ENCODE measurements at regions not wholly inside any gene's neighbourhood (a gene's known extent, or its start where the extent isn't known, plus 50 kb on each side); places are given as distances from the start of the nearest gene placed in this dataset.
A peak's percentile ranks its signal among the peaks of the same experiment; 100 is the strongest.
"Not testable (repeated sequence)": the region's sequence is repeated elsewhere in the genome, so short reads cannot be mapped to it uniquely, and the experiment has no call there.

DNA sequence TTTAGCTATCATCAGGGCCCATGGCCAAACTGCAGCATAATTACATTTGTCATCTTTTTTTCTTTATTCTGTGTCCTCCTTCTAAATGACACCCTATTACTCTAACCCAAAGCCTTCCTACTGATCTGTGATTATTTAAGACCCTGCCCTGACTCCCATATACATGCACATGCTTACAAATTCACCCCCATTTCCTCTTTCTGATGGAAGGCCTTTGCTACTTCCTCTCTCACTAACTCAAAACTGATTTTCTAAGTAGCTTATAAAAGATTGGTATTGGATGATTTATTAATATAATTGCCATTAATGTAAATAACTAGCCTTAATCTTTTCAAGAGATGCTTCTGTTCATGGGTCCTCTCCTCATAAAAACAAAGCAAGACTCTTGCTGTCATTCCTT is 179.2 kb downstream of the EDEM1 start:
- POLR2A ChIA-PET = no interaction called here
- no peak overlapping the region for H2AFZ ChIP-seq (ENCODE audit: low read length)
- H4K20me1 ChIP-seq (ENCODE audit: insufficient read depth, low read length) = no peaks in the 10 kb centered on the region
- TF ChIP-seq, protein P1, sequence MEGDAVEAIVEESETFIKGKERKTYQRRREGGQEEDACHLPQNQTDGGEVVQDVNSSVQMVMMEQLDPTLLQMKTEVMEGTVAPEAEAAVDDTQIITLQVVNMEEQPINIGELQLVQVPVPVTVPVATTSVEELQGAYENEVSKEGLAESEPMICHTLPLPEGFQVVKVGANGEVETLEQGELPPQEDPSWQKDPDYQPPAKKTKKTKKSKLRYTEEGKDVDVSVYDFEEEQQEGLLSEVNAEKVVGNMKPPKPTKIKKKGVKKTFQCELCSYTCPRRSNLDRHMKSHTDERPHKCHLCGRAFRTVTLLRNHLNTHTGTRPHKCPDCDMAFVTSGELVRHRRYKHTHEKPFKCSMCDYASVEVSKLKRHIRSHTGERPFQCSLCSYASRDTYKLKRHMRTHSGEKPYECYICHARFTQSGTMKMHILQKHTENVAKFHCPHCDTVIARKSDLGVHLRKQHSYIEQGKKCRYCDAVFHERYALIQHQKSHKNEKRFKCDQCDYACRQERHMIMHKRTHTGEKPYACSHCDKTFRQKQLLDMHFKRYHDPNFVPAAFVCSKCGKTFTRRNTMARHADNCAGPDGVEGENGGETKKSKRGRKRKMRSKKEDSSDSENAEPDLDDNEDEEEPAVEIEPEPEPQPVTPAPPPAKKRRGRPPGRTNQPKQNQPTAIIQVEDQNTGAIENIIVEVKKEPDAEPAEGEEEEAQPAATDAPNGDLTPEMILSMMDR (conservative IDR thresholded peaks at IDR 0.05; ENCODE audit: low read length) = no peak
- TF ChIP-seq EZH2phosphoT487 (IDR thresholded peaks at IDR 0.05; ENCODE audit: borderline replicate concordance, low read depth, low read length) = no peak
- no peaks in the 10 kb centered on the region for H3K4me1 ChIP-seq (ENCODE audit: insufficient read depth, low read length, poor library complexity, severe bottlenecking)
- no peak overlapping the region for H3K4me3 ChIP-seq (ENCODE audit: low read depth, low read length, poor library complexity, severe bottlenecking)
- H3K27ac ChIP-seq (ENCODE audit: low read depth, low read length, poor library complexity, severe bottlenecking) = no peak overlapping the region
- H3K9me2 ChIP-seq (ENCODE audit: insufficient read depth, low read length) = no peaks in the 10 kb centered on the region
- H3K79me2 ChIP-seq (ENCODE audit: insufficient read depth, low read depth, low read length) = no peaks in the 10 kb centered on the region
- no TSS peak for BruUV-seq (replicated peaks)
- H3K4me2 ChIP-seq (ENCODE audit: low read length) = no peak overlapping the region
- H3K36me3 ChIP-seq (ENCODE audit: insufficient read depth, low read length) = no peaks in the 10 kb centered on the region
- no peak for DNase-seq (ENCODE audit: low spot score)
- intact Hi-C loops (cut with micrococcal nuclease; ENCODE audit: unreplicated experiment) = no loop called here
- CTCF ChIA-PET (ENCODE audit: unreplicated experiment) = no interaction called here
- H3K9me3 ChIP-seq (ENCODE audit: low read length) = no peaks in the 10 kb centered on the region

DNA sequence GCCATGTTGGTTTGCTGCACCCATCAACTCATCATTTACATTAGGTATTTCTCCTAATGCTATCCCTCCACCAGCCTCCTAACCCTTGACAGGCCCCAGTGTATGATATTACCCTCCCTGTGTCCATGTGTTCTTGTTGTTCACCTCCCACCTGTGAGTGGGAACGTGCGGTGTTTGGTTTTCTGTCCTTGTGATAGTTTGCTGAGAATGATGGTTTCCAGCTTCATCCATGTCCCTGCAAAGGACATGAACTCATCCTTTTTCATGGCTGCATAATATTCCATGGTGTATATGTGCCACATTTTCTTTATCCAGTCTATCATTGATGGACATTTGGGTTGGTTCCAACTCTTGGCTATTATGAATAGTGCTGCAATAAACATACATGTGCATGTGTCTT is 184.0 kb downstream of the EDEM1 start:
- BruUV-seq (replicated peaks); H3K36me3 ChIP-seq (ENCODE audit: insufficient read depth, low read length); H4K20me1 ChIP-seq (ENCODE audit: insufficient read depth, low read length); H3K4me2 ChIP-seq (ENCODE audit: low read length); POLR2A ChIA-PET; H3K4me1 ChIP-seq (ENCODE audit: insufficient read depth, low read length, poor library complexity, severe bottlenecking); H3K4me3 ChIP-seq (ENCODE audit: low read depth, low read length, poor library complexity, severe bottlenecking); H3K9me2 ChIP-seq (ENCODE audit: insufficient read depth, low read length); H3K79me2 ChIP-seq (ENCODE audit: insufficient read depth, low read depth, low read length); H2AFZ ChIP-seq (ENCODE audit: low read length); H3K27ac ChIP-seq (ENCODE audit: low read depth, low read length, poor library complexity, severe bottlenecking); intact Hi-C loops (cut with micrococcal nuclease; ENCODE audit: unreplicated experiment); CTCF ChIA-PET (ENCODE audit: unreplicated experiment); DNase-seq (ENCODE audit: low spot score); H3K9me3 ChIP-seq (ENCODE audit: low read length): not testable (repeated sequence)

DNA sequence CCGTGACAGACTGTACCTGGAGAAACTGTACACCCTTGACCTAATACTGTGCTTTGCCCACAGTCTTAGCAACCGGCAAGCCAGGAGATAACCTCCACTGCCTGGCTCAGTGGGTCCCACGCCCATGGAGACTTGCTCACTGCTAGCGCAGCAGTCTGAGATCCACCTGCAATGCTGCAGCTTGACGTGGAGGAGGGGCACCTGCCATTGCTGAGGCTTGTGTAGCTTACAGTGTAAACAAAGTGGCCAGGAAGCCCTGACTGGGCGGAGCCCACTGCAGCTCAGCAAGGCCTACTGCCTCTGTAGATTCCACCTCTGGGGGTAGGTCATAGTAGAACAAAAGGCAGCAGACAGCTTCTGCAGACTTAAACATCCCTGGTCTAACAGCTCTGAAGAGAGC is 189.3 kb downstream of the EDEM1 start:
- H2AFZ ChIP-seq (ENCODE audit: low read length) = no peak overlapping the region
- no peak overlapping the region for H3K27ac ChIP-seq (ENCODE audit: low read depth, low read length, poor library complexity, severe bottlenecking)
- H3K9me3 ChIP-seq (ENCODE audit: low read length) = no peaks in the 10 kb centered on the region
- POLR2A ChIA-PET = no interaction called here
- no peaks in the 10 kb centered on the region for H3K4me1 ChIP-seq (ENCODE audit: insufficient read depth, low read length, poor library complexity, severe bottlenecking)
- no peaks in the 10 kb centered on the region for H3K79me2 ChIP-seq (ENCODE audit: insufficient read depth, low read depth, low read length)
- no peak overlapping the region for H3K4me3 ChIP-seq (ENCODE audit: low read depth, low read length, poor library complexity, severe bottlenecking)
- CTCF ChIA-PET (ENCODE audit: unreplicated experiment) = no interaction called here
- no peaks in the 10 kb centered on the region for H4K20me1 ChIP-seq (ENCODE audit: insufficient read depth, low read length)
- no peak overlapping the region for H3K4me2 ChIP-seq (ENCODE audit: low read length)
- intact Hi-C loops (cut with micrococcal nuclease; ENCODE audit: unreplicated experiment) = no loop called here
- no TSS peak for BruUV-seq (replicated peaks)
- no peaks in the 10 kb centered on the region for H3K36me3 ChIP-seq (ENCODE audit: insufficient read depth, low read length)
- DNase-seq (ENCODE audit: low spot score) = peak; percentile 29
- H3K9me2 ChIP-seq (ENCODE audit: insufficient read depth, low read length) = no peaks in the 10 kb centered on the region
- no peak for TF ChIP-seq EZH2phosphoT487 (IDR thresholded peaks at IDR 0.05; ENCODE audit: borderline replicate concordance, low read depth, low read length)
- TF ChIP-seq, protein P1 (conservative IDR thresholded peaks at IDR 0.05; ENCODE audit: low read length) = no peak

DNA sequence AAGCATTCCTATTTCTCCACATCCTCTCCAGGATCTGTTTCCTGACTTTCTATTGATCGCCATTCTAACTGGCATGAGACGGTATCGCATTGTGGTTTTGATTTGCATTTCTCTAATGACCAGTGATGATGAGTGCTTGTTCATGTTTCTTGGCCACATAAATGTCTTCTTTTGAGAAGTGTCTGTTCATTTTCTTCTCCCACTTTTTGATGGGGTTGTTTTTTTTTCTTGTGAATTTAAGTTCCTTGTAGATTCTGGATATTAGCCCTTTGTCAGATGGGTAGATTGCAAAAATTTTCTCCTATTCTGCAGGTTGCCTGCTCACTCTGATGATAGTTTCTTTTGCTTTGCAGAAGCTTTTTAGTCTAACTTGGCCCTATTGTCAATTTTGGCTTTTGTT is 191.8 kb downstream of the EDEM1 start:
- H3K9me3 ChIP-seq (ENCODE audit: low read length); H3K9me2 ChIP-seq (ENCODE audit: insufficient read depth, low read length); H3K4me2 ChIP-seq (ENCODE audit: low read length); POLR2A ChIA-PET; BruUV-seq (replicated peaks); H3K4me1 ChIP-seq (ENCODE audit: insufficient read depth, low read length, poor library complexity, severe bottlenecking); DNase-seq (ENCODE audit: low spot score); intact Hi-C loops (cut with micrococcal nuclease; ENCODE audit: unreplicated experiment); H3K79me2 ChIP-seq (ENCODE audit: insufficient read depth, low read depth, low read length); H3K27ac ChIP-seq (ENCODE audit: low read depth, low read length, poor library complexity, severe bottlenecking); H3K4me3 ChIP-seq (ENCODE audit: low read depth, low read length, poor library complexity, severe bottlenecking); CTCF ChIA-PET (ENCODE audit: unreplicated experiment); H2AFZ ChIP-seq (ENCODE audit: low read length); H3K36me3 ChIP-seq (ENCODE audit: insufficient read depth, low read length); H4K20me1 ChIP-seq (ENCODE audit: insufficient read depth, low read length): not testable (repeated sequence)

DNA sequence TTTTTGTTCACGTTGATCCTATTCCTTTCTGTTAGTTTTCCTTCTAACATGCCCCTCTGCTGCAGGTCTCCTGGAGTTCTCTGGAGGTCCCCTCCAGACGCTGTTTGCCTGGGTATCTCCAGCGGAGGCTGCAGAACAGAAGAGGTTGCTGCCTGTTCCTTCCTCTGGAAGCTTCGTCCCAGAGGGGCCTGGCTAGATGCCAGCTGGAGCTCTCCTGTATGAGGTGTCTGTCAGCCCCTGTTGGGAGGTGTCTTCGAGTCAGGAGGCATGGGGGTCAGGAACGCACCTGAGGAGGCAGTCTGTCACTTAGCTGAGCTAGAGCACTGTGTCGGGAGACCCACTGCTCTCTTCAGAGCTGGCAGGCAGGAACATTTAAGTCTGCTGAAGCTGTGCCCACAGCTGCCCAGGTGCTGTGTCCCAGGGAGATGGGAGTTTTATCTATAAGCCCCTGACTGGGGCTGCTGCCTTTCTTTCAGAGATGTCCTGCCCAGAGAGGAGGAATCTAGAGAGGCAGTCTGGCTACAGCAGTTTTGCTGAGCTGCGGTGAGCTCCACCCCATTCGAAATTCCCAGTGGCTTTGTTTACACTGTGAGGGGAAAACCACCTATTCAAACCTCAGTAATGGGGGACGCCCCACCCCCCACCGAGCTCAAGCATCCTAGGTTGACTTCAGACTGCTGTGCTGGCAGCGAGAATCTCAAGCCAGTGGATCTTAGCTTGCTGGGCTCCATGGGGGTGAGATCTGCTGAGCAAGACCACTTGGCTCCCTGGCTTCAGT is 196.2 kb downstream of the EDEM1 start:
- H2AFZ ChIP-seq (ENCODE audit: low read length); H3K36me3 ChIP-seq (ENCODE audit: insufficient read depth, low read length); H3K4me1 ChIP-seq (ENCODE audit: insufficient read depth, low read length, poor library complexity, severe bottlenecking); BruUV-seq (replicated peaks); CTCF ChIA-PET (ENCODE audit: unreplicated experiment); H3K4me3 ChIP-seq (ENCODE audit: low read depth, low read length, poor library complexity, severe bottlenecking); H3K79me2 ChIP-seq (ENCODE audit: insufficient read depth, low read depth, low read length); H3K4me2 ChIP-seq (ENCODE audit: low read length); H3K9me2 ChIP-seq (ENCODE audit: insufficient read depth, low read length); H3K9me3 ChIP-seq (ENCODE audit: low read length); POLR2A ChIA-PET; H4K20me1 ChIP-seq (ENCODE audit: insufficient read depth, low read length); H3K27ac ChIP-seq (ENCODE audit: low read depth, low read length, poor library complexity, severe bottlenecking); DNase-seq (ENCODE audit: low spot score); intact Hi-C loops (cut with micrococcal nuclease; ENCODE audit: unreplicated experiment): not testable (repeated sequence)

Measured in OCI-LY7 (cell line).